Activated CD4-positive, alpha-beta T cell treated with anti-CD3 and anti-CD28 coated beads for 24 hours (primary cell): ENCODE measurements at regions not wholly inside any gene's neighbourhood (a gene's known extent, or its start where the extent isn't known, plus 50 kb on each side); places are given as distances from the start of the nearest gene placed in this dataset.
"Not testable (repeated sequence)": the region's sequence is repeated elsewhere in the genome, so short reads cannot be mapped to it uniquely, and the experiment has no call there.

ENCODE experiments used
- DNase-seq, 2 donors: peaks; one replicate each; pipeline ENCODE4 v3.0.0-alpha.2; 2020; ENCODE audit warnings: low read depth in 2 of 2

DNA sequence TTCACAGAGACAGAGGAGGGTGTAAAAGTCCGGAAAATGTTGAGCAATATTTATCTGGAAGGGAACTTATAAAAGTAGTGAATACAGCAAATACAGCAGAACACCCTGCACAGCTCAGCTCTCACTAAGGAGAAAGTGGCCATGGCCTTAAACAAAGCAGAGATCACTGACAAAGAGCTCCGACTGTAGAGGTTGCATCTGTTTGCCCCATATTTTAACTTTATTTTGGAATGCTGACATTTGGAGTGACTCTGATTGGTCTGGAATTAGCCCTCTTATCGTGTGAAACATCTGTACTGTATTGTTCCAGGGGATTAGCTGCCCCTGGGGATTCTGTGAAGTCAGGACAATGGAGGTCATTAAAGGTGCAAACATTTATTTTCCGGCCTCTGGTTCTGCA lies 1275.7 kb upstream of the FLRT2 start:
- DNase-seq = no peak

DNA sequence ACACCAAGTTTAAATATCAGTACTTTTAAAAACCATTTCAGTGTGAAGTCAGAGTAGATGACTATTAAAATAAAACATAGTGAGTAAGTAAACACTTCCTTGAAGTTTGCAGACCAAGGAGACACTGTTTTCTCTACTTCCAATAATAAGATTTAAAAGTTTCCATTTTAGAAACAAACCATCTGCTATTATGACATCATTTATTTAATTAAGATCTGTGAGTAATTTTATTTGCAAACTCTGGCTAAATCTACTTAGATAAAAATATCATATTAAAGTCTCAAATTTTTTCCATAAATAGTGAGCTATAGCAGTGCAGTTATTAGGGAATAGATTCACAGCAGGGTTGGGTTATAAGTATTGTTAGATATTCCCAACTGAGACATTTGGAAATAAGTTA lies 1267.0 kb upstream of the FLRT2 start:
- DNase-seq = no peak

DNA sequence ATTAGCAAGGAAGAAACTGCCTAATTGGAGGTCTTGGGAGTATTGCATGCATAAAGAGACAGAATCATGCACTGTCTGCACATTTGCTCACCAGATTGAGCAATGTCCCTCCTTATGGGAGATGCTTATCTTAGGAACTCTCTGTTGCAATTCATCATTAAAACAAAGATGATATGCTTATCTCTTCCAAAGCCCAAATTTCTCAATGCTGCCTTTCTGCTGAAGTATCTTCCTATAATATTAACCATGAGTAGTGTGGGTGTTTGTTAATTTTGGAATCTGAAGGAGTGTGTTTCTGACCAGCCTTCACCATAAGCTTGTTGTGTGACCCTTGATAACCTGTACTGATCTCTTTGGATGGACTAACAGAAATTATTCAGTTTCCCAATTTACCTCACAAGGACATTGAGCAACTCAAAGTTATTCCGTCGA lies 1257.6 kb upstream of the FLRT2 start:
- no peak for DNase-seq

DNA sequence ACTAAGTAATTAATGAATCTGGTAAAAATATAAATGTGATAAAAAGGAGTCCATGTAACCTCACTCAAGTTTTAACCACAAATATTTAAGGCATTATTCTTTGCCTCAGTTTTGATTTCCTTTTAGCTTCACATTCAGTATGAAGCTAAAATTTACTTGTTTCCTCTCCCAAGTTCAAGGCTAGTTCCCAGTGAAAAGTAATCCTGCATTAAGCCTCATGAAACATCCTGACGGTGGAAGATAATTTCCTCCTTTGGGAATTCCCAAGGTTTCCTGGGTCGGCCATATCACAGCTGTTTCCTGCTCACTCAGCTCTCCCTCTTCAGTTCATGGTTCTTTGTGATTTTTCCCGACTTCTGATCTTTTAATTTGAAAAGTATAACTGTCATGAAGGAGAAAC lies 1256.8 kb upstream of the FLRT2 start:
- no peak for DNase-seq

DNA sequence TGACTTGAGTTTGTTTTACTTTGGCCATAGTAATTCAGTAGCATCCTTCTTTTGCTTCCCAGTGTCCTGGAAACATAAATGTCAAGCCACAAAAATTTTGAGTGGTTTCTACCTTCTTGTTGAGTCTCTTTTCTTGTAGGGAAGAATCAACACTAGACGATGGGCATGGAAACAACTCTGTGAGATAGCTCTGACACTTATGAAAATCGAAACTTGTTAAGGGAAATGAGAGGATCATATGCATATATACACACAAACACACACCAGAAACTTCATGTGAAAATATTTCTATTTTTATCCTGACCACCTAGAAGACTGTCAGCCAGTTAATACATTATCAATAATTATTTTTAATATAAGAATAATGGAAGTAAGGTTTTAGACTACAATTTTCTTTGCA lies 1247.3 kb upstream of the FLRT2 start:
- DNase-seq = no peak

DNA sequence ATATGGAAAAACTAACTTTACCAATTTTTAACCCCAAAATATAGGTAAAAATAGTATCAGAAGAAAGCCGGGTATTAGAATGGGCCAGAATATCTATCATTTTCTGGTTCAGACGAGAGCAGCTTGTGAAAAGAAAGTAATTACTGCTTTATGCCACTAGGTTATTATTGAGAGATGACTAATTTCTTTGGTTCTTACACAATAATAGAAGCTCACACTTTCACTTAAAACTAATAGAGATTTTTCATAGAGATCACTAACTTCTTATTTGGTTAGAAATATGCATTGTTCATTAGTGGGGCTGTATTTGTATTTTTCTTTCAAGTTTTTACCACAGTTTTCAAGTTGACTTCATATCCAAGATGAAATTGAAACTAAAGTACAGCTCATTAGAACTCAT lies 1241.2 kb upstream of the FLRT2 start:
- DNase-seq = no peak

DNA sequence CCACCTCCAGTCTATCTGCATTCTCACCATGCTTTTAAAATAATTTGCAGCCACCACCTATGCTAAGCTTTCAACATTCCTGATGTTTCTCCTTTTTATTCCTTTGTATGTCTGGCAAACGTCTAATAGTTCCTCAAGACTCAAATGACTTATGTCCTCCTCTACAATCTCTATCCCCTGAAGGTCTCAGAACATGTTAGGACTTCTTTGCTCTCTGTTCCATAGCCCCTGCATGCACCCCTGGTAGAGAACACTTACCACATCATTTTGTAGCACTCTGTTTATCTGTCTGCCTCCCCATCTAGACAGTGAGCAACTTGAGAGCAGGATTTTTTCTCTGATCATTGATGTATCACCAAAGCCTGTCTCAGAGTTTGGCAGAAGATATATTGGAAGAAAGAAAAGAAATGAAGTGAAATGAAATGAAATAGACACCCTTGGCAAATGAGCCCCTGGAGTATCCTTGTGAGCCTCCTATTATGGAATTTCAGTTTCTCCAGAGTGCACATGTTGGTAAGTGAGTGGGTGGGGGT lies 1231.2 kb upstream of the FLRT2 start:
- DNase-seq = no peak

DNA sequence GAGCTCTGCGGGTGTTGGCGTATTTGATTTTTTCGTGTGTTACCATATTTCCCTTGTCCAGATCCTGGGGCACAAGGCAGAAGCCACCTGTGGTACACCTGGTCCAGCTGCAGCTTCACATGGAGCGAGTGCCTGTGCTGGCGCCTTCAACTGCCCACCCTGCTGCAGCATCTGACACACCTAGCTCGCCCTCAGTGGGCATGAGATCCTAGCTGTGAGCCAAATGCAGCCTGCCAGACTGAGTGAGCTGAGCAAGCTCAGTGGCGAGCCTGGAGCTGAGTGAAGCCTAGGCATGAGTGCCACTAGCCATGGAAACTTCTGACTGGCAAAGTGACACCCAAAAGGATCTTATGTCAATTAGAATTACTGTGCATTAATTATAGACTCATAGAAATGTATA lies 1226.8 kb upstream of the FLRT2 start:
- no peak for DNase-seq

DNA sequence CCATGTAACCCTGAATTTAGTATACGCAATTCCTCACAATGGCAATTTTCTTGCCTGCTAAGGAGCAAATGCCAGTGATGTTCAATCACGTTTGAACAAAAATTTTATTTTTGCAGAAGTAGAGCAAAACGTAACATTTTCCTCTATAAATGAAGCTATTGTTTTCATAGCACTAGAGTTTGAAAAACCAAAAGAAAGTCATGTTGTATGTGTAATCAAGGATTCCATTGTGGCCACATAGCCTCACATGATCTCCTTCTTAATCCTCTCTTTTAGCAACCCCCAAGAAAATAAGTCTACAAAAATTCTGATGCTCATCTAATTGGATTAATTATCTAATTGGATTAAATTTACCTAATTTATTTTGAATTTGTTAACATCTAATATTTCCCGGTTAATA lies 1217.4 kb upstream of the FLRT2 start:
- no peak for DNase-seq

DNA sequence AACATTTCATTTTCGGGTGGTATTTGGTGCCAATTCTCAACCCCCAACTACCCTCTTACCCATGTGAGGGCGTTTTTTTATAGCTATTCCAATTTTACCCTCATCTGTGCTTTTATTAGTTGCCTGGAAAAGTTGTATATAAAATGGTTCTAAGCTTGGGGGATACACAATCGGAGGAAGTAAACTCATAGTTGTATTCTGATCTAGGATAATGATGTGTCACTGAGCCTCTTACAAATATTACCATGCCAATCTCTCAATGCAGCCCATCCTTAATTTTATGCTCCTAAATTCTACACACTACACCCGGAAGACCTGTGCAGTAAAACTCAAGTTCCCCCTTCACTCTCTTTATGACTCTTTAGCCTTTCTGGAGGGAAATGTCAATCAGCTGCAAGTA lies 1206.5 kb upstream of the FLRT2 start:
- DNase-seq = no peak

DNA sequence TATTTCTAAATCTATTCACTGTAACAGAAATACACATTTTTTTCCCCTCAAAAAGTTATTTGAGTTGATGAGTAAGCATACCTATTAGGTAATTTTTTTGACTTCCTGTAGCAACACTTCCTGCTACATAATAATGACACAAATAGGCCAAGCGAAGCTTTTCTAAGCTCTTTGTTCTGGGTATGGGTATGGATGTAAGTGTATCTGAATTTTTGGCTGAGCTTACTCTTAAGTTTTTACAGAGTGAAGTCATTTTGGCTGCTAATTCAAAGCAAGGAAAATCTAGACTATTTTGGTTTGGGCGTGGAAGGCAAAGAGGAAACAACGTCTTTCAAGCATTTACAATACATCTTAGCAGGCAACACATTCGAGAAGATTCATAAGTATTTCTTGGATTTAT lies 1206.0 kb upstream of the FLRT2 start:
- DNase-seq = no peak

DNA sequence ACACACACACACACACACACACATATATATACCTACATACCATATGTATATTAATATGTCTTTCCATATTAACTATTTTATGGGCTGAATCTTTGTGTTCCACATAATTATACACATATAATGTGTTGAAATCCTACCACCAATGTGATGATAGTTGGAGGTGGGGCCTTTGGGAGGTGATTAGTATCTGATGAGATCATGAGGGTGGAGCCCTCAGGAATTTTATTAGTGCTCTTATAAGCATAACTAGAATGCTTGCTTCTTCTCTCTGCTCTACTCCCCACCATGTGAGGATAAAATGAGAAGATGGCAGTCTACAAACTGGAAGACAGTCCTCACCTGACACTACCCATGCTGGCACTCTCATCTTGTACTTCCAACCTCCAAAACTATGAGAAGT lies 1193.5 kb upstream of the FLRT2 start:
- no peak for DNase-seq

DNA sequence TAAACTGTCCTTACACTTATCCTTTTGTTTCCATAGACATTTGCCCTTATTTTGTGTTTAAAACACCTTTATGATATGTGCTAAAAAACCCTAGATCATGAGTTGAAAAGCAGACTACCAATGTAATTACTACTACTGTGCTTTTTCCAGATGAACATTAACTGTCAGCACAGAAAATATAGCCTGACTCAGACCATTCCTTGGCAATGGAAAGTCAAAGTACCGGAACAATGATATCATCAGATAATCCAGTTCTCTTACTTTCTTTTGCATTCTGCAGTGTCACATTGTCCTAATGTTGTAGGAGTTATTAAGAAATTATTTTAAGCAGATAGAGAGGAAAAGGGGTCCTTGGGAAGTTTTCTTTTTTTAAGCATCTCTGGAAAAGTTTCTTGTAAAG lies 1189.0 kb upstream of the FLRT2 start:
- DNase-seq = no peak

DNA sequence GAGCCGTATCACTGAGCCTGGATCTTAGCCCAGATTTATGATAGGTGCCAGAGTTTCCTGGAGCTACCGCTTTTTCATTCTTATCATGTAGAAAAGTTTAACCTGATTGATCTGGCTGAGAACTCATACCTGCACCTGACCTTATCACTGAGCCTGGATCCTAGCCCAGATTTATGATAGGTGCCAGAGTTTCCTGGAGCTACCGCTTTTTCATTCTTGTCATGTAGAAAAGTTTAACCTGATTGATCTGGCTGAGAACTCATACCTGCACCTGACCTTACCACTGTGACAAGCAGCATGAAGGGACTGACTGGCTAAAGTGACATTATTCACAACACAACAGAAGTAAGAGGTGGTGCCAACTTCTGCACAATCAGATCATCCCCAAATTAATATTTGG lies 1188.1 kb upstream of the FLRT2 start:
- not testable (repeated sequence) for DNase-seq

DNA sequence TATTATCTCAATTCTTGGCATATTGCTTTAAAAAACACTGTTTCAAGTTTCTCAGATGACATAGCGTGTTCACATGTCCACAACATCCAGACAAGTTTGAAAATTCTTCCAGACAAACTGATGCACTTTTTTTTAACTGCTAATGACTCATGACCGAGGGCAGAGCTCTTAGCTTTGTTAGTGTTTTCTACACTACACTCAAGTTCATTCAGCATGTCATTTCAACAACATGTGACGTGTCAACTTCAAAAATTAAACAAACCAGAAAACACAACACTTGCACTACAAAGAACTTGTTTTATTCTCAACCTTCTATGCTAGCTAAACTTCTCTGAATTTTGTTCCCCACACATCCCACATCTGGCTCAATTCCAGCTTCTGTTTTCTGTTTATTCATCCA lies 1186.3 kb upstream of the FLRT2 start:
- DNase-seq = no peak

DNA sequence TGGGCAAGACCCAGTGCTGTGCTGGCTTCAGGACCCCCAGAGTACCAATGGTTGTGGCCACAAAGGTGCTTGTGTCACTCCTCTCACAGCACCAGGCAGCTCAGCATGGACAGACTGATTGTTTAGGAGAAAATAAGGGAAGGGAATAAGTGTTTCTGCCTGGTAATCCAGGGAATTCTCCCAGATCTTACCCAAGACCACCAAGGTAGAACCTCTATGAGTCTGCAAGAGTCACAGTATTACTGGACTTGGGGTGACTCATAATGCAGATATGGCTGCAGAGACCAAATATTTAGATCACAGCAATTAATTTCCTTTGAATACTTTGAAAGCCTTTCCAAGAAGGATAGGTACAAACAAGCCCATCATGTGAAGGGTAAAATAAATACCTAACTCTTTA lies 1178.3 kb upstream of the FLRT2 start:
- no peak for DNase-seq

DNA sequence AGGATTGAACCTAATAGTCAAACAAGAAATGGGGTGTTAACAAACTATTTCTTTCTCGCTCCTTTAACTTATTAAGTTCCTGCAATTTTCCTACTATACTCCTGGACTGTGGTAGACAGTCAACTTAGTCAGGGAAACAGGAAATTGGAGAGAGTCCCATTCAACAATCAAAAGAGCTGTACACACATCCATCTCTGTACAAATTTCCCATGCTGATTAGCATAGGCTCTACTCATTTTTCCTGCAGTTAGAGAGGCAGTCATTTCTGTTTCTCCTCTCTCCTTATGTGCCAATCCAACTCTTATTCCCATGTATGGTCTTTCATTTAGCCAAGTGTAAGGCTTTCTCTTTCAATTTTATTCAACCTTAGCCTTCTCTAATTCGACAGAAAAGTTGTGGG lies 1168.5 kb upstream of the FLRT2 start:
- no peak for DNase-seq

DNA sequence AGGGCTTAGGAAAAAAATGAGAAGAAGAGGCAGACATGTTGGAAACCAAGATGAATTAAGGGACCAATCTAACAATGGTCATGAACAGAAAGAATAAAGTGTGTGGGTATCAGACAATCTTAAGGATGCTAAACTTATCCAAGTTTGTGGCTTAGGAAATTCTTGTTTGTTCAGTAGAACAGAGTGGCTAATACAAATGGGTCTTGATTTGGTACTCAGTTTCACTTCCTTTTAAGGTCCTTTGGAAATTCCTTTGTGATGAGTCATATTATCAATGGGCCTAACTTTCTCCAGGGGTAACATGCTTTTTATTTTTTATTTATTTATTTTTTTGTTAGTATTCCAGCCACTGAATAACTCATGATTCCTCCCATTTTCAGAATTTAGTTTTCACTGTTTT lies 1154.7 kb upstream of the FLRT2 start:
- DNase-seq = no peak

DNA sequence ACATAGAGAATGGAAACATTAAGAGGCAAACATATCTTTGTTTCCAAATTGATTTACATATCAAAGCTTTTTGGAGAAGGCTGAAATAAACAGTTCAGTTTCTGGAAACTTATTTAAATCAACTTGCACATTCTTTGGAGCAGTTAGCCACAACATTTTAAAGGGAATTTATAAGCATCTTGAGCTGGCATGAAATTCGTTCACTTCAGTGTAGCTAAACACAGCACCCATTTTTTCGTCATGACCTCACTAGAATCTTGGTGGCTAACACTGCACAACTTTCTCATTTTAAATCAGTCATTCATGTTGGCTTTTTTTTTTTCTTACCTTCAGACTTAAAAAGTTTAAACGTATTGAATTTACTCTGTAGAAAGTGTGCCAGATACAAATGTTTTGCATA lies 1139.9 kb upstream of the FLRT2 start:
- DNase-seq = no peak

DNA sequence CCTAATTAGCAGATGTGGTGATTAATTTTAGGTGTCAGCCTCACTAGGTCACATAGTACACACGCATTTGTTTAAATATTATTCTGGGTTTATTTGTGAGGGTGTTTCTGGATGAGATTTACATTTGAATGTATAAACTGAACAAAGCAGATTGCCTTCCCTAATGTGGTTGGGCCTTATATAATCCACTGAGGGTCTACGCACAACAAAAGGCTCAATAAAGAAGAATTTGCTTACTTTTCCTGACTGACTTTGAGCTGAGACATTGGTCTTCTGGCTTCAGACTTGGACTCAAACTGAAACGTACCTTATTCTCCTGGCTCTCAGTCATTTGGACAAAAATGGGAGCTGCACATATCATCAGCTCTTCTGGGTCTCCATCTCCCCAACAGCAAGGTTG lies 1132.3 kb upstream of the FLRT2 start:
- no peak for DNase-seq

DNA sequence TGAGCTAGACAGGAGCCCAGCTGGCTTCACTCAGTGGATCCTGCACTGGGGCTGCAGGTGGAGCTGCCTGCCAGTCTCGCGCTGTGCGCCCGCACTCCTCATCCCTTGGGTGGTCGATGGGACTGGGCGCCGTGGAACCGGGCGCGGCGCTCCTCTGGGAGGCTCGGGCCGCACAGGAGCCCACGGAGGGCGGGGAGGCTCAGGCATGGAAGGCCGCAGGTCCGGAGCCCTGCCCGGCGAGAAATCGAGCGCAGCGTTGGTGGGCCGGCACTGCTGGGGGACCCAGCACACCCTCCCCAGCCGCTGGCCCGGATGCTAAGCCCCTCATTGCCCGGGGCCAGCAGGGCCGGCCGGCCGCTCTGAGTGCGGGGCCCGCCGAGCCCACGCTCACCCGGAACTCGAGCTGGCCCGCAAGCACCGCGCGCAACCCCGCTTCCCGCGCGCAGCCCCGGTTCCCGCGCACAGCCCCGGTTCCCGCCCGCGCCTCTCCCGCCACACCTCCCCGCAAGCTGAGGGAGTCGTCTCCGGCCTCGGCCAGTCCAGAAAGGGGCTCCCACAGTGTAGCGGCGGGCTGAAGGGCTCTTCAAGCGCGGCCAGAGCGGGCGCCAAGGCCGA lies 1130.5 kb upstream of the FLRT2 start:
- no peak for DNase-seq

DNA sequence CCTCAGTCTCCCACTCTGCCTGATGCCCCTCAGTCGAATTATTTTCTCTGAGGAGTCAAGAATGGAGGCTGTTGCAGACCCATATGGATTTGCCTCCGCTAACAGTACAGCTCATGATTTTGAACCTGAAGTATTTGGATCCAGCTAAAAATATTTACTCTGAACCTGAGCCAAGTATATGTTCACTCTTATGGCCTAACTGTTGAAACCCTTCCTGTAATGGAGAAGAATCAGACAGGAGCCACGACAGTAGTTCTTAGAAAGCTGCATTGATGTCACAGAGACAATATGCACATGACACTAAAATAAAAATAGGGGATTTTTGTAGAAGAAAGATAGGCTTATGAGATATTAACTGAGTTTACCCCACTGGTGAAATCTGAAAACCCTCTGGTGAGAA lies 1128.3 kb upstream of the FLRT2 start:
- DNase-seq = no peak

DNA sequence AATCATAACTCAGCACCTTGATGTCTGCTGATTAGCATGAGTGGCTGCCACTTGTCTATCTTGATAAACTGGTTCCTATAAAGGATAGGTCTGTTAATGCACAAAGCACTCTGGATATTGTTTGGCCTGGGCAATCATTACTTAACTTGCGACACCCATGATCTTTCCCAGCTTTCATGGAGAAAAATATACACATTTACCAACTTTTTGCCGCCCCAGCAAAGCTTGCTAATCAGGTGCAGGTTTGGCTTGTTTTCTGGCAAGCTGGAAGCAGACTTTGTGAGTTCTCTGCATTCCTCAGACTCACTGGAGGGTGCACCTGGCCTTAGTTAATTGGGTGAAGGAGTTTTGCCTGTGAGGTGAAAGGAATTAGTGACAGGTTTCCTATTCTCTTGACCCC lies 1126.4 kb upstream of the FLRT2 start:
- no peak for DNase-seq

DNA sequence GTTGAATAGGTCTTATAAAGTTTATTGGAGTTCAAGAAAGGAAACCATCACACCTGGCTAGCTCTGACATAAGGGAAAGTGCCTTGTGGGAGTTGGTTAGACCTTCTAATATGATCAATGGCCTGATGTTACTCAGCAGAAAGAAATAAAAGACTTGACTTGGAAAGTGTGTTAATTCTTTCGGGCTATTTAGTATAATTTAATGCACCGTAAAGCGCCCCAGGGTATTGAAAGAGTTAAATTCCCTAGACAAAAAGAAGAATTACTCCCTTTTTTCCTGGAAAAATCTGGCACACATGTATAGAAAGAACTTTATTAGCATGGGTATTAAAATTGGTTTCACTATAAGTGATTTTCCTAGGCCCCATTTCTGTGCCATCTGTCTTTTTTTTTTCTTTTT lies 1125.7 kb upstream of the FLRT2 start:
- no peak for DNase-seq
